HG03159 (cell line): ENCODE measurements at regions not wholly inside any gene's neighbourhood (a gene's known extent, or its start where the extent isn't known, plus 50 kb on each side); places are given as distances from the start of the nearest gene placed in this dataset.
"Not testable (repeated sequence)": the region's sequence is repeated elsewhere in the genome, so short reads cannot be mapped to it uniquely, and the experiment has no call there.

Experiments used
- ATAC-seq: cut with Tn5 transposase; IDR thresholded peaks from one replicate; pipeline ENCODE4 v1.9.1; 2021; ENCODE audit warnings: mild to moderate bottlenecking, moderate library complexity; ENCODE audit not compliant: unreplicated experiment

GRCh38 chr1:117753232-117753631 is 147.4 kb downstream of the TENT5C start:
- no peak for ATAC-seq

- no peak for ATAC-seq
Observed at GRCh38 chr1:117753652-117754051, 147.8 kb downstream of the TENT5C start.

- no peak for ATAC-seq
Observed at GRCh38 chr1:117754061-117754969, 148.5 kb downstream of the TENT5C start.

GRCh38 chr1:117757668-117758067 is 151.8 kb downstream of the TENT5C start:
- no peak for ATAC-seq

GRCh38 chr1:117758444-117759316 is 152.8 kb downstream of the TENT5C start:
- ATAC-seq: peak; percentile 86

- no peak for ATAC-seq
Observed at GRCh38 chr1:117759535-117759934, 153.7 kb downstream of the TENT5C start.

- no peak for ATAC-seq
Observed at GRCh38 chr1:117760069-117760468, 154.2 kb downstream of the TENT5C start.

GRCh38 chr1:117760485-117760884 is 154.6 kb downstream of the TENT5C start:
- ATAC-seq: no peak

GRCh38 chr1:117767756-117768155 is 161.7 kb downstream of the GDAP2 start:
- ATAC-seq: not testable (repeated sequence)

GRCh38 chr1:117770981-117771531 is 158.4 kb downstream of the GDAP2 start:
- ATAC-seq: no peak

- no peak for ATAC-seq
Observed at GRCh38 chr1:117779364-117779763, 150.1 kb downstream of the GDAP2 start.

- ATAC-seq: no peak
Observed at GRCh38 chr1:117780687-117781475, 148.5 kb downstream of the GDAP2 start.

GRCh38 chr1:117782056-117782455 is 147.4 kb downstream of the GDAP2 start:
- ATAC-seq: no peak

- ATAC-seq: no peak
Observed at GRCh38 chr1:117783606-117784396, 145.6 kb downstream of the GDAP2 start.

- ATAC-seq: no peak
Observed at GRCh38 chr1:117788014-117788413, 141.4 kb downstream of the GDAP2 start.

GRCh38 chr1:117793413-117793812 is 136.0 kb downstream of the GDAP2 start:
- no peak for ATAC-seq

- no peak for ATAC-seq
Observed at GRCh38 chr1:117794073-117794472, 135.3 kb downstream of the GDAP2 start.

- ATAC-seq: no peak
Observed at GRCh38 chr1:117795190-117795589, 134.2 kb downstream of the GDAP2 start.

GRCh38 chr1:117795792-117796191 is 133.6 kb downstream of the GDAP2 start:
- ATAC-seq: no peak

GRCh38 chr1:117796226-117796625 is 133.2 kb downstream of the GDAP2 start:
- ATAC-seq: no peak
